ENCODE measurements at regions not wholly inside any gene's neighbourhood (a gene's known extent, or its start where the extent isn't known, plus 50 kb on each side); places are given as distances from the start of the nearest gene placed in this dataset.

DNA sequence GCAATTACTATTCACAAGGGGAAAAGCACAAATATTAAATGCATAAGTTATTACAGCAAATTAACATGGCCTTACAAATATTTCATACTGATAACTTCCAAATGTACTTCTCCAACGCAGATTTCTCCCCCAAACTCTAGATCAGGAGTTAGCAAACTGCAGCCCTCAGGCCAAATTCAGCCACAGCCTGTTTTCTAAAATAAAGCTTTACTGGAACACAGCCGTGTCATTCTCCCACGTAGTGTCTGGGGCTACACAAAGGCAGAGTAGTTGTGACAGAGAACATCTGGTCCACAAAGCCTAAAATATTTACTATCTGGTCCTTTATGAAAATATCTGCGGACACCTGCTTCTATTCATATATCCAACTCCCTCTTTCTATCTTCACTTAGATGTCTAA lies 151.8 kb upstream of the AHR start:
- Histone ChIP-seq H3K9me2 (ENCODE audit: insufficient read depth, low read length) (no peaks in the 10 kb centered on the region), H3K79me2 (replicated peaks; ENCODE audit: insufficient read depth, low read length) (no peaks in the 10 kb centered on the region), H3K4me2 (ENCODE audit: low read length) (no peak overlapping the region), H3K4me3 (ENCODE audit: low read length) (no peak overlapping the region), H3K9ac (ENCODE audit: low read length) (no peak overlapping the region), H3K27me3 (ENCODE audit: insufficient read depth, low read depth, low read length) (no peaks in the 10 kb centered on the region), H4K20me1 (ENCODE audit: insufficient read depth) (no peaks in the 10 kb centered on the region), H3K36me3 (ENCODE audit: insufficient read depth, low read length) (no peaks in the 10 kb centered on the region), H3F3A (ENCODE audit: insufficient read depth, low read length, poor library complexity, severe bottlenecking) (no peaks in the 10 kb centered on the region), H2AFZ (ENCODE audit: low read depth, low read length) (no peak overlapping the region), H3K27ac (ENCODE audit: low read length) (no peak overlapping the region), H3K9me3 (ENCODE audit: low read length) (no peaks in the 10 kb centered on the region)
- TF ChIP-seq EZH2 (IDR thresholded peaks at IDR 0.05; ENCODE audit: borderline replicate concordance, insufficient read depth, low read length, poor library complexity, severe bottlenecking) = no peak
- TF ChIP-seq SMC3 (conservative IDR thresholded peaks at IDR 0.05; ENCODE audit: poor library complexity) = no peak

- no peaks in the 10 kb centered on the region for H3K79me2 ChIP-seq (replicated peaks; ENCODE audit: insufficient read depth, low read length)
- H3K9me3 ChIP-seq (ENCODE audit: low read length) = no peaks in the 10 kb centered on the region
- H4K20me1 ChIP-seq (ENCODE audit: insufficient read depth) = no peaks in the 10 kb centered on the region
- H3K36me3 ChIP-seq (ENCODE audit: insufficient read depth, low read length) = no peaks in the 10 kb centered on the region
- H3K9me2 ChIP-seq (ENCODE audit: insufficient read depth, low read length) = no peaks in the 10 kb centered on the region
- no peak overlapping the region for H3K27ac ChIP-seq (ENCODE audit: low read length)
- no peaks in the 10 kb centered on the region for H3F3A ChIP-seq (ENCODE audit: insufficient read depth, low read length, poor library complexity, severe bottlenecking)
- TF ChIP-seq POLR2AphosphoS5 (IDR thresholded peaks at IDR 0.05) (no peak), MXI1 (conservative IDR thresholded peaks at IDR 0.05; ENCODE audit: poor library complexity, severe bottlenecking) (no peak), TAF1 (IDR thresholded peaks at IDR 0.05; ENCODE audit: low read depth) (no peak), EP300 (conservative IDR thresholded peaks at IDR 0.05; ENCODE audit: poor library complexity, severe bottlenecking) (no peak), RAD21 (conservative IDR thresholded peaks at IDR 0.05) (no peak), SMC3 (conservative IDR thresholded peaks at IDR 0.05; ENCODE audit: poor library complexity) (no peak), EZH2 (IDR thresholded peaks at IDR 0.05; ENCODE audit: borderline replicate concordance, insufficient read depth, low read length, poor library complexity, severe bottlenecking) (no peak)
- TF ChIP-seq, protein P1, sequence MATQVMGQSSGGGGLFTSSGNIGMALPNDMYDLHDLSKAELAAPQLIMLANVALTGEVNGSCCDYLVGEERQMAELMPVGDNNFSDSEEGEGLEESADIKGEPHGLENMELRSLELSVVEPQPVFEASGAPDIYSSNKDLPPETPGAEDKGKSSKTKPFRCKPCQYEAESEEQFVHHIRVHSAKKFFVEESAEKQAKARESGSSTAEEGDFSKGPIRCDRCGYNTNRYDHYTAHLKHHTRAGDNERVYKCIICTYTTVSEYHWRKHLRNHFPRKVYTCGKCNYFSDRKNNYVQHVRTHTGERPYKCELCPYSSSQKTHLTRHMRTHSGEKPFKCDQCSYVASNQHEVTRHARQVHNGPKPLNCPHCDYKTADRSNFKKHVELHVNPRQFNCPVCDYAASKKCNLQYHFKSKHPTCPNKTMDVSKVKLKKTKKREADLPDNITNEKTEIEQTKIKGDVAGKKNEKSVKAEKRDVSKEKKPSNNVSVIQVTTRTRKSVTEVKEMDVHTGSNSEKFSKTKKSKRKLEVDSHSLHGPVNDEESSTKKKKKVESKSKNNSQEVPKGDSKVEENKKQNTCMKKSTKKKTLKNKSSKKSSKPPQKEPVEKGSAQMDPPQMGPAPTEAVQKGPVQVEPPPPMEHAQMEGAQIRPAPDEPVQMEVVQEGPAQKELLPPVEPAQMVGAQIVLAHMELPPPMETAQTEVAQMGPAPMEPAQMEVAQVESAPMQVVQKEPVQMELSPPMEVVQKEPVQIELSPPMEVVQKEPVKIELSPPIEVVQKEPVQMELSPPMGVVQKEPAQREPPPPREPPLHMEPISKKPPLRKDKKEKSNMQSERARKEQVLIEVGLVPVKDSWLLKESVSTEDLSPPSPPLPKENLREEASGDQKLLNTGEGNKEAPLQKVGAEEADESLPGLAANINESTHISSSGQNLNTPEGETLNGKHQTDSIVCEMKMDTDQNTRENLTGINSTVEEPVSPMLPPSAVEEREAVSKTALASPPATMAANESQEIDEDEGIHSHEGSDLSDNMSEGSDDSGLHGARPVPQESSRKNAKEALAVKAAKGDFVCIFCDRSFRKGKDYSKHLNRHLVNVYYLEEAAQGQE (IDR thresholded peaks at IDR 0.05; ENCODE audit: borderline replicate concordance) = no peak
- TF ChIP-seq, protein P2, sequence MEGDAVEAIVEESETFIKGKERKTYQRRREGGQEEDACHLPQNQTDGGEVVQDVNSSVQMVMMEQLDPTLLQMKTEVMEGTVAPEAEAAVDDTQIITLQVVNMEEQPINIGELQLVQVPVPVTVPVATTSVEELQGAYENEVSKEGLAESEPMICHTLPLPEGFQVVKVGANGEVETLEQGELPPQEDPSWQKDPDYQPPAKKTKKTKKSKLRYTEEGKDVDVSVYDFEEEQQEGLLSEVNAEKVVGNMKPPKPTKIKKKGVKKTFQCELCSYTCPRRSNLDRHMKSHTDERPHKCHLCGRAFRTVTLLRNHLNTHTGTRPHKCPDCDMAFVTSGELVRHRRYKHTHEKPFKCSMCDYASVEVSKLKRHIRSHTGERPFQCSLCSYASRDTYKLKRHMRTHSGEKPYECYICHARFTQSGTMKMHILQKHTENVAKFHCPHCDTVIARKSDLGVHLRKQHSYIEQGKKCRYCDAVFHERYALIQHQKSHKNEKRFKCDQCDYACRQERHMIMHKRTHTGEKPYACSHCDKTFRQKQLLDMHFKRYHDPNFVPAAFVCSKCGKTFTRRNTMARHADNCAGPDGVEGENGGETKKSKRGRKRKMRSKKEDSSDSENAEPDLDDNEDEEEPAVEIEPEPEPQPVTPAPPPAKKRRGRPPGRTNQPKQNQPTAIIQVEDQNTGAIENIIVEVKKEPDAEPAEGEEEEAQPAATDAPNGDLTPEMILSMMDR (IDR thresholded peaks at IDR 0.05; ENCODE audit: poor library complexity, severe bottlenecking) = no peak
- H3K27me3 ChIP-seq (ENCODE audit: insufficient read depth, low read depth, low read length) = no peaks in the 10 kb centered on the region
- H3K4me3 ChIP-seq (ENCODE audit: low read length) = no peak overlapping the region
- H2AFZ ChIP-seq (ENCODE audit: low read depth, low read length) = no peak overlapping the region
- H3K4me2 ChIP-seq (ENCODE audit: low read length) = no peak overlapping the region
- no peak overlapping the region for H3K9ac ChIP-seq (ENCODE audit: low read length)
Observed at GRCh38 chr7:17147409-17147808, 151.0 kb upstream of the AHR start.

GRCh38 chr7:17150018-17150417 lies 148.4 kb upstream of the AHR start:
- no peaks in the 10 kb centered on the region for H3K9me3 ChIP-seq (ENCODE audit: low read length)
- no peak for TF ChIP-seq TAF1 (IDR thresholded peaks at IDR 0.05; ENCODE audit: low read depth)
- H4K20me1 ChIP-seq (ENCODE audit: insufficient read depth) = no peaks in the 10 kb centered on the region
- H3K9ac ChIP-seq (ENCODE audit: low read length) = no peak overlapping the region
- no peaks in the 10 kb centered on the region for H3F3A ChIP-seq (ENCODE audit: insufficient read depth, low read length, poor library complexity, severe bottlenecking)
- H3K9me2 ChIP-seq (ENCODE audit: insufficient read depth, low read length) = no peaks in the 10 kb centered on the region
- H2AFZ ChIP-seq (ENCODE audit: low read depth, low read length) = no peak overlapping the region
- H3K4me3 ChIP-seq (ENCODE audit: low read length) = no peak overlapping the region
- H3K4me2 ChIP-seq (ENCODE audit: low read length) = no peak overlapping the region
- H3K27me3 ChIP-seq (ENCODE audit: insufficient read depth, low read depth, low read length) = no peaks in the 10 kb centered on the region
- no peaks in the 10 kb centered on the region for H3K36me3 ChIP-seq (ENCODE audit: insufficient read depth, low read length)
- no peak overlapping the region for H3K27ac ChIP-seq (ENCODE audit: low read length)
- H3K79me2 ChIP-seq (replicated peaks; ENCODE audit: insufficient read depth, low read length) = no peaks in the 10 kb centered on the region

Measured in neural cell (in vitro differentiated cells).